Gastrocnemius medialis (tissue), 4 donors: ENCODE measurements at regions not wholly inside any gene's neighbourhood (a gene's known extent, or its start where the extent isn't known, plus 50 kb on each side); places are given as distances from the start of the nearest gene placed in this dataset.

Experiments
- CTCF ChIP-seq, 5 experiments: fragments of 450-650 bp in 3 of 5; fragments of 200-600 bp in 2 of 5; sonication (generic) in 2 of 5; IDR thresholded peaks in 4 of 5; conservative IDR thresholded peaks in 1 of 5; 1 replicate in 4 of 5; 2 replicates in 1 of 5; pipeline ENCODE4 v1.5.1; 2016 to 2019; ENCODE audit warnings: antibody characterized with exemption in 5 of 5, mild to moderate bottlenecking in 3 of 5, moderate library complexity in 3 of 5
- POLR2A ChIP-seq, 2 donors: fragments of 450-650 bp; IDR thresholded peaks; one replicate each; pipeline ENCODE4 v1.6.1; 2017; ENCODE audit warnings: antibody characterized with exemption in 2 of 2, mild to moderate bottlenecking in 2 of 2, moderate library complexity in 2 of 2

GRCh38 chr4:67049446-67049845 lies 495.9 kb downstream of the CENPC start:
- TF ChIP-seq CTCF (IDR thresholded peaks at IDR 0.05 in 4 of 5, conservative IDR thresholded peaks at IDR 0.05 in 1 of 5) (no peak), POLR2A (IDR thresholded peaks at IDR 0.05) (no peak)
